Astrocyte of the spinal cord (primary cell): ENCODE measurements at regions not wholly inside any gene's neighbourhood (a gene's known extent, or its start where the extent isn't known, plus 50 kb on each side); places are given as distances from the start of the nearest gene placed in this dataset.
"Not testable (repeated sequence)": the region's sequence is repeated elsewhere in the genome, so short reads cannot be mapped to it uniquely, and the experiment has no call there.

ENCODE experiments used
- DNase-seq: peaks from one replicate; pipeline ENCODE4 v3.0.0; 2011; ENCODE audit warnings: low read depth, low spot score
- H3K4me3 ChIP-seq: 2 replicates; pipeline ENCODE4 v1.5.1; 2011; ENCODE audit warnings: low read depth, mild to moderate bottlenecking, low read length, moderate library complexity
- CTCF ChIP-seq: IDR thresholded peaks from 2 replicates; pipeline ENCODE4 v1.5.1; 2012; ENCODE audit warnings: low read depth, mild to moderate bottlenecking, low read length, inconsistent platforms
- in situ Hi-C: cut with HindIII; loops from 2 replicates; pipeline ENCODE4 v1.10.0; 2017; ENCODE audit warnings: low sequenced_read_pairs

- H3K4me3 ChIP-seq = no peak overlapping the region
- no peak for DNase-seq
- TF ChIP-seq CTCF = no peak
- in situ Hi-C loops = no loop called here
These were observed 73.1 kb upstream of the RAP1B start for GRCh38 chr12:68537571-68537970.

- in situ Hi-C loops = no loop called here
- TF ChIP-seq CTCF = no peak
- no peak overlapping the region for H3K4me3 ChIP-seq
- peak; percentile 78 for DNase-seq
These were observed 71.7 kb upstream of the RAP1B start for GRCh38 chr12:68538726-68539614.

GRCh38 chr12:68539615-68539952 lies 71.1 kb upstream of the RAP1B start:
- no peak overlapping the region for H3K4me3 ChIP-seq
- DNase-seq = no peak
- TF ChIP-seq CTCF = no peak
- in situ Hi-C loops = no loop called here

- H3K4me3 ChIP-seq, in situ Hi-C loops, DNase-seq: not testable (repeated sequence)
These were observed 69.9 kb upstream of the RAP1B start for GRCh38 chr12:68540768-68541167.

- H3K4me3 ChIP-seq, in situ Hi-C loops, DNase-seq: not testable (repeated sequence)
These were observed 63.4 kb upstream of the RAP1B start for GRCh38 chr12:68547318-68547717.

- DNase-seq, H3K4me3 ChIP-seq, in situ Hi-C loops: not testable (repeated sequence)
These were observed 58.0 kb upstream of the RAP1B start for GRCh38 chr12:68552605-68553195.

GRCh38 chr12:68557011-68557730 lies 53.5 kb upstream of the RAP1B start:
- in situ Hi-C loops = no loop called here
- DNase-seq = peak; percentile 80
- TF ChIP-seq CTCF = no peak

GRCh38 chr12:68559246-68559645 lies 51.5 kb upstream of the RAP1B start:
- in situ Hi-C loops = no loop called here
- no peak for TF ChIP-seq CTCF
- no peak overlapping the region for H3K4me3 ChIP-seq
- no peak for DNase-seq

More at GRCh38 chr12:68557011-68557730, 53.5 kb upstream of the RAP1B start:
- H3K4me3 ChIP-seq = no peak overlapping the region
